ENCODE measurements at regions not wholly inside any gene's neighbourhood (a gene's known extent, or its start where the extent isn't known, plus 50 kb on each side); places are given as distances from the start of the nearest gene placed in this dataset.

- Histone ChIP-seq H3K9me2 (replicated peaks; ENCODE audit: insufficient read depth, low read length) (no peaks in the 10 kb centered on the region), H3K4me1 (ENCODE audit: low read length) (no peaks in the 10 kb centered on the region), H3K79me2 (ENCODE audit: low read length) (no peaks in the 10 kb centered on the region), H3K4me2 (ENCODE audit: low read depth, low read length, poor library complexity, severe bottlenecking) (no peak overlapping the region), H3K4me3 (ENCODE audit: low read length) (no peak overlapping the region), H4K20me1 (ENCODE audit: insufficient read depth, low read depth, low read length) (no peaks in the 10 kb centered on the region), H3K27me3 (ENCODE audit: low read length) (no peaks in the 10 kb centered on the region), H3K9ac (ENCODE audit: low read length) (no peak overlapping the region), H3K36me3 (ENCODE audit: insufficient read depth, low read length) (no peaks in the 10 kb centered on the region), H2AFZ (ENCODE audit: low read length) (no peak overlapping the region), H3K9me3 (ENCODE audit: low read length) (no peaks in the 10 kb centered on the region), H3K27ac (ENCODE audit: low read length) (no peak overlapping the region)
- DNase-seq: no peak
These were observed 1108.4 kb upstream of the TMEM132C start for GRCh38 chr12:127158385-127159061.

GRCh38 chr12:127161466-127161865, 1105.5 kb upstream of the TMEM132C start:
- Histone ChIP-seq H3K27ac (ENCODE audit: low read length) (no peak overlapping the region), H3K4me1 (ENCODE audit: low read length) (no peaks in the 10 kb centered on the region), H2AFZ (ENCODE audit: low read length) (no peak overlapping the region), H3K79me2 (ENCODE audit: low read length) (no peaks in the 10 kb centered on the region), H3K4me3 (ENCODE audit: low read length) (no peak overlapping the region), H3K9me2 (replicated peaks; ENCODE audit: insufficient read depth, low read length) (no peaks in the 10 kb centered on the region), H4K20me1 (ENCODE audit: insufficient read depth, low read depth, low read length) (no peaks in the 10 kb centered on the region), H3K36me3 (ENCODE audit: insufficient read depth, low read length) (no peaks in the 10 kb centered on the region), H3K9ac (ENCODE audit: low read length) (no peak overlapping the region), H3K27me3 (ENCODE audit: low read length) (no peaks in the 10 kb centered on the region), H3K9me3 (ENCODE audit: low read length) (peaks cover 3% of the 10 kb centered on the region; the same call in 1 of the 2 replicates), H3K4me2 (ENCODE audit: low read depth, low read length, poor library complexity, severe bottlenecking) (no peak overlapping the region)
- DNase-seq: no peak

GRCh38 chr12:127162307-127162706, 1104.7 kb upstream of the TMEM132C start:
- Histone ChIP-seq H3K79me2 (ENCODE audit: low read length) (no peaks in the 10 kb centered on the region), H2AFZ (ENCODE audit: low read length) (no peak overlapping the region), H3K36me3 (ENCODE audit: insufficient read depth, low read length) (no peaks in the 10 kb centered on the region), H4K20me1 (ENCODE audit: insufficient read depth, low read depth, low read length) (no peaks in the 10 kb centered on the region), H3K4me1 (ENCODE audit: low read length) (no peaks in the 10 kb centered on the region), H3K4me3 (ENCODE audit: low read length) (no peak overlapping the region), H3K4me2 (ENCODE audit: low read depth, low read length, poor library complexity, severe bottlenecking) (no peak overlapping the region), H3K9me2 (replicated peaks; ENCODE audit: insufficient read depth, low read length) (no peaks in the 10 kb centered on the region), H3K27ac (ENCODE audit: low read length) (no peak overlapping the region), H3K27me3 (ENCODE audit: low read length) (no peaks in the 10 kb centered on the region), H3K9ac (ENCODE audit: low read length) (no peak overlapping the region), H3K9me3 (ENCODE audit: low read length) (peaks cover 3% of the 10 kb centered on the region; the same call in 1 of the 2 replicates)
- no peak for DNase-seq

- peaks cover 3% of the 10 kb centered on the region; the same call in 1 of the 2 replicates for H3K9me3 ChIP-seq (ENCODE audit: low read length)
- H3K9ac ChIP-seq (ENCODE audit: low read length): no peak overlapping the region
- H3K4me3 ChIP-seq (ENCODE audit: low read length): no peak overlapping the region
- H3K27ac ChIP-seq (ENCODE audit: low read length): no peak overlapping the region
- H3K27me3 ChIP-seq (ENCODE audit: low read length): no peaks in the 10 kb centered on the region
- no peaks in the 10 kb centered on the region for H3K79me2 ChIP-seq (ENCODE audit: low read length)
- no peaks in the 10 kb centered on the region for H3K4me1 ChIP-seq (ENCODE audit: low read length)
- DNase-seq: no peak
- H3K9me2 ChIP-seq (replicated peaks; ENCODE audit: insufficient read depth, low read length): no peaks in the 10 kb centered on the region
- H2AFZ ChIP-seq (ENCODE audit: low read length): no peak overlapping the region
- no peak overlapping the region for H3K4me2 ChIP-seq (ENCODE audit: low read depth, low read length, poor library complexity, severe bottlenecking)
- H3K36me3 ChIP-seq (ENCODE audit: insufficient read depth, low read length): no peaks in the 10 kb centered on the region
- no peaks in the 10 kb centered on the region for H4K20me1 ChIP-seq (ENCODE audit: insufficient read depth, low read depth, low read length)
These were observed 1104.1 kb upstream of the TMEM132C start for GRCh38 chr12:127162902-127163301.

GRCh38 chr12:127165567-127166392, 1101.2 kb upstream of the TMEM132C start:
- no peak overlapping the region for H3K4me3 ChIP-seq (ENCODE audit: low read length)

GRCh38 chr12:127169321-127170181, 1097.4 kb upstream of the TMEM132C start:
- H3K79me2 ChIP-seq (ENCODE audit: low read length): no peaks in the 10 kb centered on the region
- H3K9ac ChIP-seq (ENCODE audit: low read length): no peak overlapping the region
- H3K9me3 ChIP-seq (ENCODE audit: low read length): 0 out of 2 replicates have a peak, but pooled peaks cover 5% of the 10 kb centered on the region
- H3K27ac ChIP-seq (ENCODE audit: low read length): no peak overlapping the region
- H3K9me2 ChIP-seq (replicated peaks; ENCODE audit: insufficient read depth, low read length): no peaks in the 10 kb centered on the region
- H2AFZ ChIP-seq (ENCODE audit: low read length): no peak overlapping the region
- no peaks in the 10 kb centered on the region for H3K27me3 ChIP-seq (ENCODE audit: low read length)
- H4K20me1 ChIP-seq (ENCODE audit: insufficient read depth, low read depth, low read length): no peaks in the 10 kb centered on the region
- H3K4me3 ChIP-seq (ENCODE audit: low read length): no peak overlapping the region
- DNase-seq: no peak
- no peak overlapping the region for H3K4me2 ChIP-seq (ENCODE audit: low read depth, low read length, poor library complexity, severe bottlenecking)
- no peaks in the 10 kb centered on the region for H3K4me1 ChIP-seq (ENCODE audit: low read length)
- H3K36me3 ChIP-seq (ENCODE audit: insufficient read depth, low read length): no peaks in the 10 kb centered on the region

More at GRCh38 chr12:127165567-127166392, 1101.2 kb upstream of the TMEM132C start:
- Histone ChIP-seq H3K4me2 (ENCODE audit: low read depth, low read length, poor library complexity, severe bottlenecking) (no peak overlapping the region), H3K36me3 (ENCODE audit: insufficient read depth, low read length) (no peaks in the 10 kb centered on the region), H4K20me1 (ENCODE audit: insufficient read depth, low read depth, low read length) (no peaks in the 10 kb centered on the region), H2AFZ (ENCODE audit: low read length) (no peak overlapping the region), H3K79me2 (ENCODE audit: low read length) (no peaks in the 10 kb centered on the region), H3K9ac (ENCODE audit: low read length) (no peak overlapping the region), H3K27me3 (ENCODE audit: low read length) (no peaks in the 10 kb centered on the region), H3K9me2 (replicated peaks; ENCODE audit: insufficient read depth, low read length) (no peaks in the 10 kb centered on the region), H3K4me1 (ENCODE audit: low read length) (no peaks in the 10 kb centered on the region), H3K9me3 (ENCODE audit: low read length) (peaks cover 3% of the 10 kb centered on the region; the same call in 1 of the 2 replicates), H3K27ac (ENCODE audit: low read length) (no peak overlapping the region)
- no peak for DNase-seq

GRCh38 chr12:127170226-127171180, 1096.5 kb upstream of the TMEM132C start:
- H3K9me3 ChIP-seq (ENCODE audit: low read length): 0 out of 2 replicates have a peak, but pooled peaks cover 5% of the 10 kb centered on the region
- H3K27me3 ChIP-seq (ENCODE audit: low read length): no peaks in the 10 kb centered on the region
- H3K27ac ChIP-seq (ENCODE audit: low read length): no peak overlapping the region
- H3K36me3 ChIP-seq (ENCODE audit: insufficient read depth, low read length): no peaks in the 10 kb centered on the region
- H3K4me2 ChIP-seq (ENCODE audit: low read depth, low read length, poor library complexity, severe bottlenecking): no peak overlapping the region
- H3K9me2 ChIP-seq (replicated peaks; ENCODE audit: insufficient read depth, low read length): no peaks in the 10 kb centered on the region
- no peaks in the 10 kb centered on the region for H3K79me2 ChIP-seq (ENCODE audit: low read length)
- no peak overlapping the region for H2AFZ ChIP-seq (ENCODE audit: low read length)
- DNase-seq: no peak
- H3K4me1 ChIP-seq (ENCODE audit: low read length): no peaks in the 10 kb centered on the region
- H3K4me3 ChIP-seq (ENCODE audit: low read length): no peak overlapping the region
- H4K20me1 ChIP-seq (ENCODE audit: insufficient read depth, low read depth, low read length): no peaks in the 10 kb centered on the region
- H3K9ac ChIP-seq (ENCODE audit: low read length): no peak overlapping the region
